ENCODE measurements at regions not wholly inside any gene's neighbourhood (a gene's known extent, or its start where the extent isn't known, plus 50 kb on each side); places are given as distances from the start of the nearest gene placed in this dataset.
"Not testable (repeated sequence)": the region's sequence is repeated elsewhere in the genome, so short reads cannot be mapped to it uniquely, and the experiment has no call there.

DNA sequence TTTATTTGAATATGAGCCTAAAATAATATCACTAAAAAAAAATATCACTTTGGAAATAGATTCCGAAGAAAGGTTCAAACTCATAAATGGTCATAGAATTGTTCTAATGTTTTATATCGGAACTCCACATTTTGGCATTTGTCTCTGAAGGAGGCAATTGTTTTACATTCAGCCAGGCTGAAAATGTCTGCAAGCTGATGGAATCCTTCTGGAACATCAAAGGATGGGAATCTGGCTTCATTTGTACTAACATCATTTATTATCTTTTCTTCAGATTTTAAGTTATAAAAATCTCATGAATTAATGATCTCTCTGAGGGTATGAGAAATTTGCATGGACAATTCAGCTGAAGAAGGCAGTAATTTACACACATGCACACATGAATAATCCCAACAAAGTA is 251.4 kb upstream of the RGMA start:
- DNase-seq, result no peak

DNA sequence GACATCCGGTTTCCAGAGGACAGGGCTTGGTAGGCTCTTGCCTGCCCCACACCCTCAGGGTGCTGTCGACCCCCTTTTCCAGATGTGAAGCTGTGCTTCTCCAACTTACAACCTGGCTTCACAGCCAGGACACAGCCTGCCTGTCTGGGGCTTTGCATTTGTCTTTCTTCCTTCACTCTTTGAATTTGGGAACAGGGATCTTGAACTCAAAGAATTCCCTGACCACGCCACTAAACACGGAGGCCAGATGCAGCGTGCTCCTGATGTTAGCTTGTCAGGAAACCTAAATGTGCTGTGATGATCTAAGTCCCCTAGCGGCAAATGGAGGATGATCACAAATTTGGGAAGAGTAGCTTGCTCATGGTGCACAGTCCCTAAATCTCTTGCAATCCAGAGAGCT is 244.8 kb upstream of the RGMA start:
- DNase-seq, result no peak

GRCh38 chr15:93333126-93333525 is 244.1 kb upstream of the RGMA start:
- not testable (repeated sequence) for DNase-seq

- DNase-seq, result peak; percentile 17
Measured at GRCh38 chr15:93332168-93332553, 243.2 kb upstream of the RGMA start.

GRCh38 chr15:93331545-93332167 is 242.6 kb upstream of the RGMA start:
- peak; percentile 86 for DNase-seq

- no peak for DNase-seq
Measured at GRCh38 chr15:93330912-93331544, 242.0 kb upstream of the RGMA start.

- DNase-seq, result no peak
Measured at GRCh38 chr15:93327364-93327763, 238.4 kb upstream of the RGMA start.

DNA sequence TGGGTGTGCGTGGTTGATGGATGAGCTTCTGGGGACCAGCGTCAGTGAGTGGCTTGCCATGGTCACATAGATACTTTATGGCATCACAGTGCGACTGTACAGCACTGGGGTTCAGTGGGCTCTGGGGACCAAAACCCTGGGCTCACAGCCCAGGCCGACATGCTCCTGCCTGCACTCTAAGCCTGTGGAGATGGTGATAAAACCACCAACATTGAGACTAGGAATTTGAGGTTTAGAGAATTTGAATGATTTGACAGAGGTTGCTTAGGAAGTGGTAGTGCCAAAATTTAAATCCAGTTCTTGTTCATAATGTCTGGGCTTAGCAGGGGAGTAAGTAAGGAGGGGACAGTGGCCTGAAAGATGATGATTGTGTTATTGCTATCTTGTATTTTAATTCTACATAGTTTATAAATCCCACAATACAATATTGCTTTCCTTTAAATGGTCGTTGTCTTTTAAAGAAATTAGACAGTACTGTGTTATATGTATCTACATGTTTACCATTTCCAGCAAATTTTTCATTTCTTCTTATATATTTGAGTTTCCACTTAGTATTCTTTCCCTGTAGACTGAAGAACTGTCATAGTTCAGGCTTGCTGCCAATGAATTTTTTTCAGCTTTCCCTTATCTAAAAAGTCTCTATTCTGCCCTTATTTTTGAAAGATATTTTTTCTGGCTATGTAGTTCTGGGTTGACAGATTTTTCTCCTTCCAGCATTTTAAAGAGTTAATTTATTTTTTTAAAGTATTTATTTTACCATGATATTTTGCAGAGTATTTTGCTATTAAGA is 235.4 kb upstream of the RGMA start:
- DNase-seq, result no peak

DNA sequence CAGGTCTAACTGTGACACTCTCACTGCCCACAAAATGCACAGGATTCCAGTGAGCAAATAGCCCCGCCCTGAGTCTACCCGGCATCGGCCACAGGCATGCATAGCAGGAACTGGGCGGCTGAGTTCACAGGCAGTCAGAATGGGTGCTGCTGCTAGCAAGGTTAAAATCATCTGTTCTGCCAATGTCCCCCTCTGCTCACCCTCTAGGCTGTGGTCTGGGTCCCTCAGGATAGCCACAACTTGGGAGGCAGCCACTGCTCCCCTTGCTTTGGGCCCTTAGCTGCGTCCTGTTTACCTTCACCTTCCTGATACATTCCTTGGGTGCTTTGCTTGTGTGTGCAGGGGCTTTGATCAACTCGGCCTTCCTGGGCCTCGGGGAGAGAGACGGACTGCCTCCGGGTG is 232.9 kb upstream of the RGMA start:
- peak; percentile 18 for DNase-seq

DNA sequence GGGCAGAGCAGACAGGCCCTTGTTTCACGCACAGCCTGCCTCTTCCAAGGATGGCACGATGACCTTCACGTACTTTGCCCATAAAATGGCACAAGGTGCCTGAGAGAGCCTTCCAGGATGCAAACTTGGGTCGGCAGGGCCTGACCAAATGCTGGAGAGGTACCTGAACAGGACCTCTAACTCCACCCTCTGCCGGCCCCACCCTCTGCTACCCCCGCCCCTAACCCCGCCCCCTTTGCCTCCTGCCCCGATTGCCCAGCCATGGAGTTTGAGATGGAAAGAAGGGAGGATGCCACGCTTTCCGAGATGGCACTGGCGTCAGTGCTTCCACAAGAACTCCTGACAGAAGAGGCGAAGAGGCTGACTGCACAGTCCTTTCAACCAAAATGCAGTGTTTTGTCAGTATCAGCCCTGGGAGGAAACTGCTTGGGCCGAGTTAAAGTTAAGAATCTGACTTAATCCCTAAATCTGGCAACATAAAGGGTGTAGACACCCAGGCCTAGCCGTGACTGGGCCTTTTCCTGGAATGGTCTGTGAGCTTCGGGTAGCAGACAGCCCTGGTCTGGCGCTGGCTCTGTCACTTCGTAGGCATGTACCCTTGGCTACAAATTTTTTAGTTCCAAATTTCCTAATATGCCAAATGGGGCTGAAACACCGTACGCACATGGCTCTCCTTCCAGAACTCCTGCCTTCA is 230.3 kb upstream of the RGMA start:
- no peak for DNase-seq

GRCh38 chr15:93317772-93318171 is 228.8 kb upstream of the RGMA start:
- DNase-seq, result no peak

DNA sequence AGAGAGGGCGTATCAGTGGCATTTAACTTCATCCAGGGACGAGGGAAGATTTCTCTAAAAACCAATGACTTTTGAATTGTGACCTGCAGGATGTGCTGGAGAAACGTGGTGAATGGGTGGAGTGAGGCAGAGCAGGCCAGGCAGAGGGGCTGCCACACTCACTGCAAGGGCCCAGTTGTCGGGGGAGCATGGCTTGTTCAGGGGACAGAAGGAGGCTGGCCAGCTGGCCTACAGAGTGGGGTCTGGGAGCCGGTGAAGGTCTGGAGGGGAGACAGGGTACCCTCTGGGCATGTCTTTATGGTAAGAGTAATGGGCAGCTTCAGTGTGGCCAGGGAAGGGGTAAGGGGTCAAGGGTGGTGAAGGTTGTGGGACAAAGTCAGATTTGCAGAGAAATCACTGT is 225.2 kb upstream of the RGMA start:
- no peak for DNase-seq

- DNase-seq, result no peak
Measured at GRCh38 chr15:93312891-93313486, 224.0 kb upstream of the RGMA start.

GRCh38 chr15:93311620-93312019 is 222.6 kb upstream of the RGMA start:
- DNase-seq, result no peak

DNA sequence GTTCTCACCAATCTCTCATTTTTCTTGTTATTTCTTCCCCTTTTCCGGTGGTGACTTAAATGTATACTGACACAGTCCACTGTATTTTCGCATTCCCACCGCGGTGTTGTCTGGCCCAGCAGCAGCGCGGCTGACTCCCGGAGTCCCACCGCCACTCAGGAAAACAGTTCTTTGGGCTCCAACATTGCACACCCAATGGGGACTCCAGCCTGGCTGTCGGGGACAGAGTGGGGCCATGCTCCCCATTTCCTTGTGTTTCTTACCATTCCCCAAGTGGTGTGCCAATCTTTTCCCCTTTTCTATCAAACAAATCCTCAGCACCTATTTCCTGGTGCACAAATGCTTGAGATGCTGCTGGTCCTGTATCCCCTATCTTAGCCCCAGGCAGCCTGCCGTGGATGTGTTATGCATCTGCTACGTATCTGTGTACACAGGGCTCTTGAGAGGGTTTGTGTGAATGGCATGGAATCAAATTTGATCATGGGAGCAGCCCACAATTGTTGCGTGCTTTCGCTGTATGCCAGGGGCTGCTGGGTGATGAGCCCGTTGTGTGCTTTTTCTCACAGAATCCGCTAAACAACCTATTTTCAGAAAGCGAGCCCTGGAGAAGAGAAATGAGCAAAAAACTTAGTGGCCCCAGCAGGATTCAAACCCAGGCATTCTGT is 219.1 kb upstream of the RGMA start:
- DNase-seq, result no peak

GRCh38 chr15:93307513-93307912 is 218.5 kb upstream of the RGMA start:
- no peak for DNase-seq

DNA sequence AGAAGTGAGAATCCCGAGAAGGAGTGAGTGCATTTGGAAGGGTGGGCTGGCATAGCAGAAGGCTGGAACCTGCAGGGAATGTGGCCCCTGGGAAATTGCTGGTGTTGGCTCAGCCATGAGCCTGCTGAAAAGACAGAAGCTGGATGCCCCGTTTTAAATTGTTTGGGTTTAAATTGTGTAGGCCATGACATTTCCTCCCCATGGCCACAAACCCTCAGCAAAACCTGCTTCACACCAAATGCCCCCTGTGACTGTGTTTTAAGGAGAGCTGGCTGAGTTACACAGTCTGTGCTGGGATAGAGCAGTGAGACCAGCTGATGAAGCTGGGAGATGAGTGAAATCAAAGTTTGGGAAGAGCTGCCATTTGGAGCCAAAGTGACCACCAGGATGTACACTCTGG is 216.3 kb upstream of the RGMA start:
- DNase-seq, result no peak

DNA sequence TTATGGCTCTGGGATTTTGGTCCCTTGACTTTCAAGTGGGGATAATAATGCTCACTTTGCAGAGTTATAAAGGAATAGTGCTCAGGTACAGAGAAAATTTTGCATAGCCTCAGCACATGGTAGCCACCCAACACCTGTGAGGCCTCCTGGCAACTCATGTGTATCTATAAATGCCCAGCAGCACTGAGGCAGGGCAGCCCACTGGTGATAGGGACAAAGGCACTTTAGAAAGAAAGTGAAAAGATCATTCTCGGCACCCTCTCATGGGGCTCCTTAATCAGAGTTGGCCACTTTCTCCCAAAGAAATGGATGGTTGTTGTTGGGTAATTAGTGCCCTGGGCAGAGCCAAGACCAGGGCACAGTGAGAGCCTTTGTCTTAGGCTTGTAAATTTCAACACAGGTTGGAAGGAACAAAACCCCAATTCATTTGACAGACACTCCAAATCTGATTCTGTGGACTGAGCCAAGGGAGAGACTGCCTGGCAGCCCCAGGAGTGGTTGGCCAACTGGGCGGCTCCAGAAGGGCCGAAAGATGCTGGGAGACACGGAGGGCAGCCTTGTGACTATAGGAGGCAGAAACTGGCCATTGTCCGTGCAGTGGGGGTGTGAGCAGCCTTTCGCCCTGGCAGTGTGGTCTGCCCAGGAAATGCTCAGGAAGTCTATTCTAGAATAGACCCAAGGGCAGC is 213.2 kb upstream of the RGMA start:
- DNase-seq, result no peak

- no peak for DNase-seq
Measured at GRCh38 chr15:93300796-93301195, 211.8 kb upstream of the RGMA start.

GRCh38 chr15:93299675-93300074 is 210.7 kb upstream of the RGMA start:
- DNase-seq, result no peak

DNA sequence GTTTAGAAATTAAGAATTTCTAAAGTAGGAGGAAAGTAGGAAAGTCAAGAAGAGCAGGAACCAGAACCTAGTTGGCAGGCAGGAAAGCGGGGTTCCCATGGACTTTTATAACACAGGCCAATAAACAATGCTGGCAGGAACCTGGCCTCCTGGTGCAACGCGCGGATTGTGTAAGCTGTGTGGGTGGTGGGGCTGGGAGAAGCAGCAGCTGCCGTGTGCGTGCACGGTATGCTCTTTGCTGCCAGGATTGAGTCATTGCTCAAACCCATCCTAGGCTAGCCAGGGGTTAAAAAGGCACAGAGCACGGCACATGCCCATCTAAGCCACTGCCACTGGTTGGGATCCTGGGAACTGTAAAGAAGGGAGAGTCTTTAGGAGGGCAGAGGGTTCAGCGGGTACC is 209.9 kb upstream of the RGMA start:
- no peak for DNase-seq
